Activated T-helper 9 cell treated with anti-CD3 and anti-CD28 coated beads, Interleukin-2, amount 50 U/mL, for 16 hours (primary cell): ENCODE measurements at regions not wholly inside any gene's neighbourhood (a gene's known extent, or its start where the extent isn't known, plus 50 kb on each side); places are given as distances from the start of the nearest gene placed in this dataset.
"Not testable (repeated sequence)": the region's sequence is repeated elsewhere in the genome, so short reads cannot be mapped to it uniquely, and the experiment has no call there.

Source experiments
- DNase-seq: peaks from one replicate; pipeline ENCODE4 v3.0.0-alpha.2; 2020; ENCODE audit warnings: low read depth

- DNase-seq = no peak
Observed at GRCh38 chr7:113030489-113030888, 56.1 kb downstream of the GPR85 start.

- no peak for DNase-seq
Observed at GRCh38 chr7:113026941-113027340, 59.7 kb downstream of the GPR85 start.

- not testable (repeated sequence) for DNase-seq
Observed at GRCh38 chr7:113017144-113017857, 69.3 kb downstream of the GPR85 start.

- DNase-seq = no peak
Observed at GRCh38 chr7:113015034-113015645, 71.5 kb downstream of the GPR85 start.

GRCh38 chr7:113013761-113014449 is 72.7 kb downstream of the GPR85 start:
- no peak for DNase-seq

GRCh38 chr7:113012862-113013261 is 73.8 kb downstream of the GPR85 start:
- not testable (repeated sequence) for DNase-seq

GRCh38 chr7:113010377-113010776 is 76.2 kb downstream of the GPR85 start:
- no peak for DNase-seq

GRCh38 chr7:113008755-113009154 is 77.9 kb downstream of the GPR85 start:
- DNase-seq = no peak

- no peak for DNase-seq
Observed at GRCh38 chr7:113004726-113005454, 81.7 kb downstream of the GPR85 start.

GRCh38 chr7:113000316-113001020 is 86.2 kb downstream of the GPR85 start:
- DNase-seq = no peak

- DNase-seq = no peak
Observed at GRCh38 chr7:112997831-112998230, 88.8 kb downstream of the GPR85 start.

- no peak for DNase-seq
Observed at GRCh38 chr7:112996331-112996871, 90.2 kb downstream of the GPR85 start.

GRCh38 chr7:112995059-112995824 is 91.4 kb downstream of the GPR85 start:
- no peak for DNase-seq

GRCh38 chr7:112994656-112995055 is 92.0 kb downstream of the GPR85 start:
- DNase-seq = no peak

- no peak for DNase-seq
Observed at GRCh38 chr7:112990624-112991023, 96.0 kb downstream of the GPR85 start.

GRCh38 chr7:112989531-112989930 is 97.1 kb downstream of the GPR85 start:
- no peak for DNase-seq

GRCh38 chr7:112987171-112987570 is 99.5 kb downstream of the GPR85 start:
- DNase-seq = no peak

GRCh38 chr7:112986256-112987031 is 100.2 kb downstream of the GPR85 start:
- DNase-seq = no peak

- no peak for DNase-seq
Observed at GRCh38 chr7:112985377-112985987, 101.1 kb downstream of the GPR85 start.
